ENCODE measurements at regions not wholly inside any gene's neighbourhood (a gene's known extent, or its start where the extent isn't known, plus 50 kb on each side); places are given as distances from the start of the nearest gene placed in this dataset.

DNA sequence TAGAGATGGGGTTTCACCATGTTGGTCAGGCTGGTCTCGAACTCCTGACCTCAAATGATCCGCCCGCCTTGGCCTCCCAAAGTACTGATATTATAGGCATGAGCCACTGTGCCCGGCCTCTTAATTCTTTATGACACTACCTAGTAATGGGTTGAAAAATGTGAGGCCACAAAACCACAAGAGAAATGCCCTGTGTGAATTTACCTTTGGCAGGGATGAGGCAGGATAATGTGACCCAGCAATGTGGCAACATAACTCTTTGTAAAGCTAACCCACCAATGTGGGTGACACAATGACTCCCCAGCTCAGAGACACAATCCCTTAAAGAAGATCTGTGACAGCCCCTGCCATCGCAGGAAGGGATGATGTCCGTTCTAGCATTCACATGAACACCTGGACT is 533.1 kb downstream of the KLF5 start:
- no peaks in the 10 kb centered on the region for H3K36me3 ChIP-seq (ENCODE audit: control insufficient read depth in 2 of 2, insufficient read depth in 1 of 2, low read length in 2 of 2)
- no peak overlapping the region for H3K4me3 ChIP-seq (ENCODE audit: low read depth, low read length)
- ChIA-PET POLR2A (no interaction called here), CTCF (no interaction called here)
- no peak for TF ChIP-seq ZFP69B (tag by site-specific recombination; IDR thresholded peaks at IDR 0.05)
- no peak for TF ChIP-seq GLIS2 (tag by site-specific recombination; IDR thresholded peaks at IDR 0.05)
- no peak for TF ChIP-seq MYNN (tag by site-specific recombination; IDR thresholded peaks at IDR 0.05; ENCODE audit: borderline replicate concordance)
- TF ChIP-seq TRIM28 (IDR thresholded peaks at IDR 0.05; ENCODE audit: borderline replicate concordance, low read length) = no peak
- no peak for TF ChIP-seq KLF1 (tag by site-specific recombination; IDR thresholded peaks at IDR 0.05)
- TF ChIP-seq ZNF121 (tag by site-specific recombination; IDR thresholded peaks at IDR 0.05) = no peak
- no peak for TF ChIP-seq IKZF3 (tag by site-specific recombination; IDR thresholded peaks at IDR 0.05)
- TF ChIP-seq ZNF157 (tag by site-specific recombination; IDR thresholded peaks at IDR 0.05) = no peak
- TF ChIP-seq, protein P1, sequence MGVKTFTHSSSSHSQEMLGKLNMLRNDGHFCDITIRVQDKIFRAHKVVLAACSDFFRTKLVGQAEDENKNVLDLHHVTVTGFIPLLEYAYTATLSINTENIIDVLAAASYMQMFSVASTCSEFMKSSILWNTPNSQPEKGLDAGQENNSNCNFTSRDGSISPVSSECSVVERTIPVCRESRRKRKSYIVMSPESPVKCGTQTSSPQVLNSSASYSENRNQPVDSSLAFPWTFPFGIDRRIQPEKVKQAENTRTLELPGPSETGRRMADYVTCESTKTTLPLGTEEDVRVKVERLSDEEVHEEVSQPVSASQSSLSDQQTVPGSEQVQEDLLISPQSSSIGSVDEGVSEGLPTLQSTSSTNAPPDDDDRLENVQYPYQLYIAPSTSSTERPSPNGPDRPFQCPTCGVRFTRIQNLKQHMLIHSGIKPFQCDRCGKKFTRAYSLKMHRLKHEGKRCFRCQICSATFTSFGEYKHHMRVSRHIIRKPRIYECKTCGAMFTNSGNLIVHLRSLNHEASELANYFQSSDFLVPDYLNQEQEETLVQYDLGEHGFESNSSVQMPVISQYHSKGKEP (tag by site-specific recombination; IDR thresholded peaks at IDR 0.05) = no peak
- no peak for TF ChIP-seq ZNF701 (tag by site-specific recombination; IDR thresholded peaks at IDR 0.05)
- no peak for TF ChIP-seq ZNF302 (tag by site-specific recombination; IDR thresholded peaks at IDR 0.05; ENCODE audit: low read depth)
- no peak for TF ChIP-seq ZNF274 (IDR thresholded peaks at IDR 0.05; ENCODE audit: low read length)
- TF ChIP-seq ZNF274 (tag by site-specific recombination; IDR thresholded peaks at IDR 0.05; ENCODE audit: borderline replicate concordance) = no peak
- TF ChIP-seq, protein P2, sequence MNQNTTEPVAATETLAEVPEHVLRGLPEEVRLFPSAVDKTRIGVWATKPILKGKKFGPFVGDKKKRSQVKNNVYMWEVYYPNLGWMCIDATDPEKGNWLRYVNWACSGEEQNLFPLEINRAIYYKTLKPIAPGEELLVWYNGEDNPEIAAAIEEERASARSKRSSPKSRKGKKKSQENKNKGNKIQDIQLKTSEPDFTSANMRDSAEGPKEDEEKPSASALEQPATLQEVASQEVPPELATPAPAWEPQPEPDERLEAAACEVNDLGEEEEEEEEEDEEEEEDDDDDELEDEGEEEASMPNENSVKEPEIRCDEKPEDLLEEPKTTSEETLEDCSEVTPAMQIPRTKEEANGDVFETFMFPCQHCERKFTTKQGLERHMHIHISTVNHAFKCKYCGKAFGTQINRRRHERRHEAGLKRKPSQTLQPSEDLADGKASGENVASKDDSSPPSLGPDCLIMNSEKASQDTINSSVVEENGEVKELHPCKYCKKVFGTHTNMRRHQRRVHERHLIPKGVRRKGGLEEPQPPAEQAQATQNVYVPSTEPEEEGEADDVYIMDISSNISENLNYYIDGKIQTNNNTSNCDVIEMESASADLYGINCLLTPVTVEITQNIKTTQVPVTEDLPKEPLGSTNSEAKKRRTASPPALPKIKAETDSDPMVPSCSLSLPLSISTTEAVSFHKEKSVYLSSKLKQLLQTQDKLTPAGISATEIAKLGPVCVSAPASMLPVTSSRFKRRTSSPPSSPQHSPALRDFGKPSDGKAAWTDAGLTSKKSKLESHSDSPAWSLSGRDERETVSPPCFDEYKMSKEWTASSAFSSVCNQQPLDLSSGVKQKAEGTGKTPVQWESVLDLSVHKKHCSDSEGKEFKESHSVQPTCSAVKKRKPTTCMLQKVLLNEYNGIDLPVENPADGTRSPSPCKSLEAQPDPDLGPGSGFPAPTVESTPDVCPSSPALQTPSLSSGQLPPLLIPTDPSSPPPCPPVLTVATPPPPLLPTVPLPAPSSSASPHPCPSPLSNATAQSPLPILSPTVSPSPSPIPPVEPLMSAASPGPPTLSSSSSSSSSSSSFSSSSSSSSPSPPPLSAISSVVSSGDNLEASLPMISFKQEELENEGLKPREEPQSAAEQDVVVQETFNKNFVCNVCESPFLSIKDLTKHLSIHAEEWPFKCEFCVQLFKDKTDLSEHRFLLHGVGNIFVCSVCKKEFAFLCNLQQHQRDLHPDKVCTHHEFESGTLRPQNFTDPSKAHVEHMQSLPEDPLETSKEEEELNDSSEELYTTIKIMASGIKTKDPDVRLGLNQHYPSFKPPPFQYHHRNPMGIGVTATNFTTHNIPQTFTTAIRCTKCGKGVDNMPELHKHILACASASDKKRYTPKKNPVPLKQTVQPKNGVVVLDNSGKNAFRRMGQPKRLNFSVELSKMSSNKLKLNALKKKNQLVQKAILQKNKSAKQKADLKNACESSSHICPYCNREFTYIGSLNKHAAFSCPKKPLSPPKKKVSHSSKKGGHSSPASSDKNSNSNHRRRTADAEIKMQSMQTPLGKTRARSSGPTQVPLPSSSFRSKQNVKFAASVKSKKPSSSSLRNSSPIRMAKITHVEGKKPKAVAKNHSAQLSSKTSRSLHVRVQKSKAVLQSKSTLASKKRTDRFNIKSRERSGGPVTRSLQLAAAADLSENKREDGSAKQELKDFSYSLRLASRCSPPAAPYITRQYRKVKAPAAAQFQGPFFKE (tag by site-specific recombination; IDR thresholded peaks at IDR 0.05; ENCODE audit: borderline replicate concordance) = no peak
- no peaks in the 10 kb centered on the region for H3K9me3 ChIP-seq (ENCODE audit: control insufficient read depth, insufficient read depth, low read depth, low read length)
- H3K4me1 ChIP-seq (ENCODE audit: control insufficient read depth, insufficient read depth, low read length) = no peaks in the 10 kb centered on the region
- H3K27ac ChIP-seq (ENCODE audit: extremely low read depth, low read depth, low read length) = no peak overlapping the region

GRCh38 chr13:73590795-73591194 is 532.0 kb downstream of the KLF5 start:
- H3K36me3 ChIP-seq (ENCODE audit: control insufficient read depth in 2 of 2, insufficient read depth in 1 of 2, low read length in 2 of 2) = no peaks in the 10 kb centered on the region
- no peak overlapping the region for H3K4me3 ChIP-seq (ENCODE audit: low read depth, low read length)
- H3K9me3 ChIP-seq (ENCODE audit: control insufficient read depth, insufficient read depth, low read depth, low read length) = no peaks in the 10 kb centered on the region
- POLR2A ChIA-PET = no interaction called here
- no peaks in the 10 kb centered on the region for H3K4me1 ChIP-seq (ENCODE audit: control insufficient read depth, insufficient read depth, low read length)
- CTCF ChIA-PET = no interaction called here
- no peak overlapping the region for H3K27ac ChIP-seq (ENCODE audit: extremely low read depth, low read depth, low read length)
- TF ChIP-seq TRIM28 (IDR thresholded peaks at IDR 0.05; ENCODE audit: borderline replicate concordance, low read length) = no peak
- TF ChIP-seq, protein P3, sequence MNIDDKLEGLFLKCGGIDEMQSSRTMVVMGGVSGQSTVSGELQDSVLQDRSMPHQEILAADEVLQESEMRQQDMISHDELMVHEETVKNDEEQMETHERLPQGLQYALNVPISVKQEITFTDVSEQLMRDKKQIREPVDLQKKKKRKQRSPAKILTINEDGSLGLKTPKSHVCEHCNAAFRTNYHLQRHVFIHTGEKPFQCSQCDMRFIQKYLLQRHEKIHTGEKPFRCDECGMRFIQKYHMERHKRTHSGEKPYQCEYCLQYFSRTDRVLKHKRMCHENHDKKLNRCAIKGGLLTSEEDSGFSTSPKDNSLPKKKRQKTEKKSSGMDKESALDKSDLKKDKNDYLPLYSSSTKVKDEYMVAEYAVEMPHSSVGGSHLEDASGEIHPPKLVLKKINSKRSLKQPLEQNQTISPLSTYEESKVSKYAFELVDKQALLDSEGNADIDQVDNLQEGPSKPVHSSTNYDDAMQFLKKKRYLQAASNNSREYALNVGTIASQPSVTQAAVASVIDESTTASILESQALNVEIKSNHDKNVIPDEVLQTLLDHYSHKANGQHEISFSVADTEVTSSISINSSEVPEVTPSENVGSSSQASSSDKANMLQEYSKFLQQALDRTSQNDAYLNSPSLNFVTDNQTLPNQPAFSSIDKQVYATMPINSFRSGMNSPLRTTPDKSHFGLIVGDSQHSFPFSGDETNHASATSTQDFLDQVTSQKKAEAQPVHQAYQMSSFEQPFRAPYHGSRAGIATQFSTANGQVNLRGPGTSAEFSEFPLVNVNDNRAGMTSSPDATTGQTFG (tag by site-specific recombination; IDR thresholded peaks at IDR 0.05; ENCODE audit: borderline replicate concordance) = no peak
- no peak for TF ChIP-seq ZNF416 (tag by site-specific recombination; IDR thresholded peaks at IDR 0.05)
- no peak for TF ChIP-seq ZSCAN18 (tag by site-specific recombination; IDR thresholded peaks at IDR 0.05)
- TF ChIP-seq, protein P4, sequence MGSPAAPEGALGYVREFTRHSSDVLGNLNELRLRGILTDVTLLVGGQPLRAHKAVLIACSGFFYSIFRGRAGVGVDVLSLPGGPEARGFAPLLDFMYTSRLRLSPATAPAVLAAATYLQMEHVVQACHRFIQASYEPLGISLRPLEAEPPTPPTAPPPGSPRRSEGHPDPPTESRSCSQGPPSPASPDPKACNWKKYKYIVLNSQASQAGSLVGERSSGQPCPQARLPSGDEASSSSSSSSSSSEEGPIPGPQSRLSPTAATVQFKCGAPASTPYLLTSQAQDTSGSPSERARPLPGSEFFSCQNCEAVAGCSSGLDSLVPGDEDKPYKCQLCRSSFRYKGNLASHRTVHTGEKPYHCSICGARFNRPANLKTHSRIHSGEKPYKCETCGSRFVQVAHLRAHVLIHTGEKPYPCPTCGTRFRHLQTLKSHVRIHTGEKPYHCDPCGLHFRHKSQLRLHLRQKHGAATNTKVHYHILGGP (tag by site-specific recombination; IDR thresholded peaks at IDR 0.05) = no peak
- TF ChIP-seq ZBTB17 (tag by site-specific recombination; IDR thresholded peaks at IDR 0.05) = no peak
- TF ChIP-seq, protein P5, sequence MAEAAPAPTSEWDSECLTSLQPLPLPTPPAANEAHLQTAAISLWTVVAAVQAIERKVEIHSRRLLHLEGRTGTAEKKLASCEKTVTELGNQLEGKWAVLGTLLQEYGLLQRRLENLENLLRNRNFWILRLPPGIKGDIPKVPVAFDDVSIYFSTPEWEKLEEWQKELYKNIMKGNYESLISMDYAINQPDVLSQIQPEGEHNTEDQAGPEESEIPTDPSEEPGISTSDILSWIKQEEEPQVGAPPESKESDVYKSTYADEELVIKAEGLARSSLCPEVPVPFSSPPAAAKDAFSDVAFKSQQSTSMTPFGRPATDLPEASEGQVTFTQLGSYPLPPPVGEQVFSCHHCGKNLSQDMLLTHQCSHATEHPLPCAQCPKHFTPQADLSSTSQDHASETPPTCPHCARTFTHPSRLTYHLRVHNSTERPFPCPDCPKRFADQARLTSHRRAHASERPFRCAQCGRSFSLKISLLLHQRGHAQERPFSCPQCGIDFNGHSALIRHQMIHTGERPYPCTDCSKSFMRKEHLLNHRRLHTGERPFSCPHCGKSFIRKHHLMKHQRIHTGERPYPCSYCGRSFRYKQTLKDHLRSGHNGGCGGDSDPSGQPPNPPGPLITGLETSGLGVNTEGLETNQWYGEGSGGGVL (tag by site-specific recombination; IDR thresholded peaks at IDR 0.05) = no peak
- no peak for TF ChIP-seq ZNF112 (tag by site-specific recombination; IDR thresholded peaks at IDR 0.05)
- TF ChIP-seq ZNF549 (tag by site-specific recombination; IDR thresholded peaks at IDR 0.05) = no peak

All from HEK293 (cell line).